SJCRH30 (cell line): ENCODE measurements at regions not wholly inside any gene's neighbourhood (a gene's known extent, or its start where the extent isn't known, plus 50 kb on each side); places are given as distances from the start of the nearest gene placed in this dataset.

Experiments
- DNase-seq, 2 experiments: peaks; one replicate each; pipeline ENCODE4 v3.0.0-alpha.2; 2015 to 2020
- H3K27ac ChIP-seq: fragments of 250-450 bp; sonication (Bioruptor Pico); 2 replicates; pipeline ENCODE4 v1.5.1; 2020; ENCODE audit warnings: mild to moderate bottlenecking, moderate library complexity
- H3K27me3 ChIP-seq: fragments of 250-450 bp; sonication (Bioruptor Pico); 2 replicates; pipeline ENCODE4 v1.5.1; 2020; ENCODE audit warnings: mild to moderate bottlenecking, moderate library complexity
- H3K36me3 ChIP-seq: fragments of 250-450 bp; sonication (Bioruptor Pico); 2 replicates; pipeline ENCODE4 v1.5.1; 2020; ENCODE audit warnings: mild to moderate bottlenecking, moderate library complexity
- H3K4me1 ChIP-seq: fragments of 250-450 bp; sonication (Bioruptor Pico); 2 replicates; pipeline ENCODE4 v1.5.1; 2020; ENCODE audit warnings: mild to moderate bottlenecking, moderate library complexity
- H3K4me3 ChIP-seq: fragments of 250-450 bp; sonication (Bioruptor Pico); 2 replicates; pipeline ENCODE4 v1.5.1; 2020; ENCODE audit warnings: mild to moderate bottlenecking, moderate library complexity
- H3K9me3 ChIP-seq: fragments of 250-450 bp; sonication (Bioruptor Pico); replicated peaks from 2 replicates; pipeline ENCODE4 v1.5.1; 2020; ENCODE audit warnings: mild to moderate bottlenecking, moderate library complexity

GRCh38 chr5:71949772-71950171, 157.5 kb upstream of the MAP1B start:
- Histone ChIP-seq H3K27ac (no peak overlapping the region), H3K9me3 (no peaks in the 10 kb centered on the region; the same call in 1 of the 2 replicates), H3K4me1 (no peaks in the 10 kb centered on the region), H3K4me3 (no peak overlapping the region), H3K36me3 (no peaks in the 10 kb centered on the region), H3K27me3 (no peaks in the 10 kb centered on the region)
- DNase-seq, result no peak

- DNase-seq, result no peak
- Histone ChIP-seq H3K9me3 (no peaks in the 10 kb centered on the region; the same call in 1 of the 2 replicates), H3K27ac (no peak overlapping the region), H3K27me3 (no peaks in the 10 kb centered on the region), H3K36me3 (no peaks in the 10 kb centered on the region), H3K4me1 (no peaks in the 10 kb centered on the region), H3K4me3 (no peak overlapping the region)
Observed at GRCh38 chr5:71953866-71954265, 153.4 kb upstream of the MAP1B start.

GRCh38 chr5:71954329-71954728, 152.9 kb upstream of the MAP1B start:
- H3K36me3 ChIP-seq, result no peaks in the 10 kb centered on the region
- H3K9me3 ChIP-seq, result no peaks in the 10 kb centered on the region
- H3K27ac ChIP-seq, result no peak overlapping the region
- no peak overlapping the region for H3K4me3 ChIP-seq
- no peaks in the 10 kb centered on the region for H3K4me1 ChIP-seq
- no peaks in the 10 kb centered on the region for H3K27me3 ChIP-seq
- DNase-seq, result no peak

GRCh38 chr5:71955723-71956122, 151.6 kb upstream of the MAP1B start:
- DNase-seq, result no peak

GRCh38 chr5:71957292-71957898, 149.9 kb upstream of the MAP1B start:
- no peak for DNase-seq
- H3K9me3 ChIP-seq, result no peaks in the 10 kb centered on the region
- H3K4me3 ChIP-seq, result no peak overlapping the region
- no peaks in the 10 kb centered on the region for H3K36me3 ChIP-seq
- no peak overlapping the region for H3K27ac ChIP-seq
- no peaks in the 10 kb centered on the region for H3K4me1 ChIP-seq
- H3K27me3 ChIP-seq, result no peaks in the 10 kb centered on the region

More at GRCh38 chr5:71955723-71956122, 151.6 kb upstream of the MAP1B start:
- Histone ChIP-seq H3K27me3 (no peaks in the 10 kb centered on the region), H3K4me1 (no peaks in the 10 kb centered on the region), H3K36me3 (no peaks in the 10 kb centered on the region), H3K9me3 (no peaks in the 10 kb centered on the region), H3K27ac (no peak overlapping the region), H3K4me3 (no peak overlapping the region)

GRCh38 chr5:71960195-71960594, 147.1 kb upstream of the MAP1B start:
- Histone ChIP-seq H3K4me3 (no peak overlapping the region), H3K27me3 (no peaks in the 10 kb centered on the region), H3K27ac (no peak overlapping the region), H3K4me1 (no peaks in the 10 kb centered on the region), H3K9me3 (no peaks in the 10 kb centered on the region), H3K36me3 (no peaks in the 10 kb centered on the region)
- DNase-seq, result no peak

GRCh38 chr5:71961786-71962185, 145.5 kb upstream of the MAP1B start:
- H3K4me3 ChIP-seq, result no peak overlapping the region

GRCh38 chr5:71969460-71969859, 137.8 kb upstream of the MAP1B start:
- H3K36me3 ChIP-seq, result no peaks in the 10 kb centered on the region
- no peaks in the 10 kb centered on the region for H3K4me1 ChIP-seq
- DNase-seq, result no peak
- no peak overlapping the region for H3K27ac ChIP-seq
- no peaks in the 10 kb centered on the region for H3K27me3 ChIP-seq
- no peaks in the 10 kb centered on the region for H3K9me3 ChIP-seq
- no peak overlapping the region for H3K4me3 ChIP-seq

More at GRCh38 chr5:71961786-71962185, 145.5 kb upstream of the MAP1B start:
- no peak for DNase-seq
- no peak overlapping the region for H3K27ac ChIP-seq
- H3K4me1 ChIP-seq, result no peaks in the 10 kb centered on the region
- H3K9me3 ChIP-seq, result no peaks in the 10 kb centered on the region
- H3K27me3 ChIP-seq, result no peaks in the 10 kb centered on the region
- H3K36me3 ChIP-seq, result no peaks in the 10 kb centered on the region

- Histone ChIP-seq H3K9me3 (no peaks in the 10 kb centered on the region), H3K4me1 (no peaks in the 10 kb centered on the region), H3K27me3 (no peaks in the 10 kb centered on the region), H3K36me3 (no peaks in the 10 kb centered on the region), H3K27ac (no peak overlapping the region), H3K4me3 (no peak overlapping the region)
- DNase-seq, result no peak
Observed at GRCh38 chr5:71971862-71972261, 135.4 kb upstream of the MAP1B start.

- H3K27ac ChIP-seq, result no peak overlapping the region
- H3K27me3 ChIP-seq, result no peaks in the 10 kb centered on the region
- no peak for DNase-seq
- H3K9me3 ChIP-seq, result no peaks in the 10 kb centered on the region
- H3K4me3 ChIP-seq, result no peak overlapping the region
- H3K4me1 ChIP-seq, result no peaks in the 10 kb centered on the region
- H3K36me3 ChIP-seq, result no peaks in the 10 kb centered on the region
Observed at GRCh38 chr5:71972777-71973473, 134.3 kb upstream of the MAP1B start.

- H3K27me3 ChIP-seq, result no peaks in the 10 kb centered on the region
- no peak overlapping the region for H3K27ac ChIP-seq
- H3K36me3 ChIP-seq, result no peaks in the 10 kb centered on the region
- no peak overlapping the region for H3K4me3 ChIP-seq
- no peak for DNase-seq
- H3K9me3 ChIP-seq, result no peaks in the 10 kb centered on the region
- H3K4me1 ChIP-seq, result no peaks in the 10 kb centered on the region
Observed at GRCh38 chr5:71973563-71973962, 133.7 kb upstream of the MAP1B start.

- Histone ChIP-seq H3K9me3 (no peaks in the 10 kb centered on the region), H3K27ac (no peak overlapping the region), H3K27me3 (no peaks in the 10 kb centered on the region), H3K4me3 (no peak overlapping the region), H3K4me1 (no peaks in the 10 kb centered on the region), H3K36me3 (no peaks in the 10 kb centered on the region)
- DNase-seq, result no peak
Observed at GRCh38 chr5:71974165-71974564, 133.1 kb upstream of the MAP1B start.

- H3K9me3 ChIP-seq, result no peaks in the 10 kb centered on the region
- no peak for DNase-seq
- no peaks in the 10 kb centered on the region for H3K27me3 ChIP-seq
- no peak overlapping the region for H3K4me3 ChIP-seq
- no peak overlapping the region for H3K27ac ChIP-seq
- H3K36me3 ChIP-seq, result no peaks in the 10 kb centered on the region
- H3K4me1 ChIP-seq, result no peaks in the 10 kb centered on the region
Observed at GRCh38 chr5:71974622-71975021, 132.7 kb upstream of the MAP1B start.

- Histone ChIP-seq H3K36me3 (no peaks in the 10 kb centered on the region), H3K27ac (no peak overlapping the region), H3K4me3 (no peak overlapping the region), H3K9me3 (no peaks in the 10 kb centered on the region), H3K27me3 (no peaks in the 10 kb centered on the region), H3K4me1 (no peaks in the 10 kb centered on the region)
- no peak for DNase-seq
Observed at GRCh38 chr5:71976449-71976848, 130.8 kb upstream of the MAP1B start.

GRCh38 chr5:71977311-71977710, 130.0 kb upstream of the MAP1B start:
- H3K27ac ChIP-seq, result no peak overlapping the region
- no peak overlapping the region for H3K4me3 ChIP-seq
- no peaks in the 10 kb centered on the region for H3K36me3 ChIP-seq
- no peaks in the 10 kb centered on the region for H3K9me3 ChIP-seq
- no peaks in the 10 kb centered on the region for H3K4me1 ChIP-seq
- H3K27me3 ChIP-seq, result no peaks in the 10 kb centered on the region
- DNase-seq, result no peak

- Histone ChIP-seq H3K4me1 (no peaks in the 10 kb centered on the region), H3K4me3 (no peak overlapping the region), H3K27me3 (no peaks in the 10 kb centered on the region), H3K36me3 (no peaks in the 10 kb centered on the region), H3K27ac (no peak overlapping the region), H3K9me3 (no peaks in the 10 kb centered on the region)
- no peak for DNase-seq
Observed at GRCh38 chr5:71978216-71978615, 129.1 kb upstream of the MAP1B start.
